ENCODE measurements at regions not wholly inside any gene's neighbourhood (a gene's known extent, or its start where the extent isn't known, plus 50 kb on each side); places are given as distances from the start of the nearest gene placed in this dataset.
A peak's percentile ranks its signal among the peaks of the same experiment; 100 is the strongest.
"Not testable (repeated sequence)": the region's sequence is repeated elsewhere in the genome, so short reads cannot be mapped to it uniquely, and the experiment has no call there.

- DNase-seq, result no peak
Measured at GRCh38 chr22:34608540-34609115, 457.3 kb upstream of the ISX start.

- DNase-seq, result no peak
Measured at GRCh38 chr22:34609646-34610045, 456.3 kb upstream of the ISX start.

GRCh38 chr22:34620161-34620560 lies 445.8 kb upstream of the ISX start:
- DNase-seq, result no peak

- DNase-seq, result no peak
Measured at GRCh38 chr22:34620832-34621231, 445.1 kb upstream of the ISX start.

GRCh38 chr22:34622602-34623001 lies 443.4 kb upstream of the ISX start:
- DNase-seq, result no peak

GRCh38 chr22:34623580-34623979 lies 442.4 kb upstream of the ISX start:
- DNase-seq, result no peak

- DNase-seq, result not testable (repeated sequence)
Measured at GRCh38 chr22:34625892-34626291, 440.1 kb upstream of the ISX start.

GRCh38 chr22:34638128-34638527 lies 427.8 kb upstream of the ISX start:
- DNase-seq, result peak in 1 of 3 experiments; percentile 47

- DNase-seq, result no peak
Measured at GRCh38 chr22:34639911-34640310, 426.0 kb upstream of the ISX start.

- DNase-seq, result no peak
Measured at GRCh38 chr22:34645375-34645774, 420.6 kb upstream of the ISX start.

- no peak for DNase-seq
Measured at GRCh38 chr22:34669001-34669400, 397.0 kb upstream of the ISX start.

GRCh38 chr22:34683031-34683430 lies 382.9 kb upstream of the ISX start:
- DNase-seq, result peak in 2 of 3 experiments; percentile 2 to 26

GRCh38 chr22:34684278-34684677 lies 381.7 kb upstream of the ISX start:
- DNase-seq, result not testable (repeated sequence)

GRCh38 chr22:34687116-34687515 lies 378.8 kb upstream of the ISX start:
- no peak for DNase-seq

GRCh38 chr22:34688825-34689224 lies 377.1 kb upstream of the ISX start:
- peak in 1 of 3 experiments; percentile 3 for DNase-seq

GRCh38 chr22:34696557-34696956 lies 369.4 kb upstream of the ISX start:
- DNase-seq, result no peak

GRCh38 chr22:34702279-34702678 lies 363.7 kb upstream of the ISX start:
- no peak for DNase-seq

GRCh38 chr22:34709641-34710040 lies 356.3 kb upstream of the ISX start:
- DNase-seq, result no peak

GRCh38 chr22:34722901-34723300 lies 343.1 kb upstream of the ISX start:
- DNase-seq, result no peak

GRCh38 chr22:34736081-34736480 lies 329.9 kb upstream of the ISX start:
- DNase-seq, result no peak

- no peak for DNase-seq
Measured at GRCh38 chr22:34738661-34739400, 327.1 kb upstream of the ISX start.

GRCh38 chr22:34743110-34743751 lies 322.7 kb upstream of the ISX start:
- no peak for DNase-seq

- peak in 2 of 3 experiments; percentile 14 to 46 for DNase-seq
Measured at GRCh38 chr22:34760276-34761008, 305.5 kb upstream of the ISX start.
